ENCODE measurements at regions not wholly inside any gene's neighbourhood (a gene's known extent, or its start where the extent isn't known, plus 50 kb on each side); places are given as distances from the start of the nearest gene placed in this dataset.
"Not testable (repeated sequence)": the region's sequence is repeated elsewhere in the genome, so short reads cannot be mapped to it uniquely, and the experiment has no call there.

DNA sequence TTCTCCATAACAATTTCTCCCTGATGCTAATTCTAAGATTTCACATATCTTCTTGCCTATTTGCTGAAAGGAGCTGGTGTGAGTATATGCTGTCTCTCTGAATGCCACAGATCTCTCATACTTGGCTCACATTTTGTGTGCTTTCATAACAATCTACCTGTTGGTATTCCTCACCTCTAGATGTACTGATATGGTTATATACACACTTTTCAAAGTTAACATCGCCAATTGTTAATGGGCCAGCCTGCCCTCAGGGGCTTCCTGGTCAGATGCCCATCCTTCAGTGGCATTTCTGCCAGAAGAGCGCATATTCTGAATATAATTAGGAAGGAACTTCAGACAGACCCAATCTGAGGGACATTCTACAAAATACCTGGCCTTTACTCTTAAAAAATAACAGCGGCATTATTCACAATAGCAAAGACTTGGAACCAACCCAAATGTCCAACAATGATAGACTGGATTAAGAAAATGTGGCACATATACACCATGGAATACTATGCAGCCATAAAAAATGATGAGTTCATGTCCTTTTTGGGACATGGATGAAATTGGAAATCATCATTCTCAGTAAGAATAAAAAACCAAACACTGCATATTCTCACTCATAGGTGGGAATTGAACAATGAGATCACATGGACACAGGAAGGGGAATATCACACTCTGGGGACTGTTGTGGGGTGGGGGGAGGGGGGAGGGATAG is 123.9 kb upstream of the FAT1 start:
- not testable (repeated sequence) for H3K27me3 ChIP-seq (ENCODE audit: control insufficient read depth, insufficient read depth, low read length); H3K4me1 ChIP-seq (ENCODE audit: control insufficient read depth, insufficient read depth, low read length); DNase-seq (ENCODE audit: low read depth, low spot score); H3K36me3 ChIP-seq (ENCODE audit: control insufficient read depth, insufficient read depth, low read length); H3K27ac ChIP-seq (ENCODE audit: low read length); H3K9me3 ChIP-seq (ENCODE audit: control insufficient read depth, insufficient read depth, low read length); H3K4me3 ChIP-seq (ENCODE audit: low read length)
- WGBS (ENCODE audit: insufficient coverage, insufficient read length): no CpG with 5 or more reads among the region's 3 CpGs

DNA sequence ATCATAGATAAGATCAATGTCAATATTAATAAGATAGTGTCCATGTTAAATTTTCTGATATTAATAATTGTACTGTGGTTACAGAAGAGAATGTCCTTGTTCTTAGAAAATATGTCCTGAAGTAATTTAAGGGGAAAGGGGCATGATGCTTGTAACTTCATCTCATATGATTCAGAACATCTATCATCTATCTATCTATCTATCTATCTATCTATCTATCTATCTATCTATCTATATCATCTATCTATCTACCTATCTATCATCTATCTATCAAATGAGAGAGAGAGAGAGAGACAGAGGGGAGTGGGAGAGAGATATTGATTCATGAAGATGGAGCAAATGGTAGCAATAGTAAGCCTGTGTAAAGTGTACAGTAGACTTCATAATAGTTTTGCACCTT is 124.8 kb upstream of the FAT1 start:
- Histone ChIP-seq H3K36me3 (ENCODE audit: control insufficient read depth, insufficient read depth, low read length) (no peaks in the 10 kb centered on the region), H3K27me3 (ENCODE audit: control insufficient read depth, insufficient read depth, low read length) (no peaks in the 10 kb centered on the region), H3K27ac (ENCODE audit: low read length) (no peak overlapping the region), H3K4me1 (ENCODE audit: control insufficient read depth, insufficient read depth, low read length) (no peaks in the 10 kb centered on the region), H3K9me3 (ENCODE audit: control insufficient read depth, insufficient read depth, low read length) (no peaks in the 10 kb centered on the region), H3K4me3 (ENCODE audit: low read length) (no peak overlapping the region)
- DNase-seq (ENCODE audit: low read depth, low spot score): no peak

DNA sequence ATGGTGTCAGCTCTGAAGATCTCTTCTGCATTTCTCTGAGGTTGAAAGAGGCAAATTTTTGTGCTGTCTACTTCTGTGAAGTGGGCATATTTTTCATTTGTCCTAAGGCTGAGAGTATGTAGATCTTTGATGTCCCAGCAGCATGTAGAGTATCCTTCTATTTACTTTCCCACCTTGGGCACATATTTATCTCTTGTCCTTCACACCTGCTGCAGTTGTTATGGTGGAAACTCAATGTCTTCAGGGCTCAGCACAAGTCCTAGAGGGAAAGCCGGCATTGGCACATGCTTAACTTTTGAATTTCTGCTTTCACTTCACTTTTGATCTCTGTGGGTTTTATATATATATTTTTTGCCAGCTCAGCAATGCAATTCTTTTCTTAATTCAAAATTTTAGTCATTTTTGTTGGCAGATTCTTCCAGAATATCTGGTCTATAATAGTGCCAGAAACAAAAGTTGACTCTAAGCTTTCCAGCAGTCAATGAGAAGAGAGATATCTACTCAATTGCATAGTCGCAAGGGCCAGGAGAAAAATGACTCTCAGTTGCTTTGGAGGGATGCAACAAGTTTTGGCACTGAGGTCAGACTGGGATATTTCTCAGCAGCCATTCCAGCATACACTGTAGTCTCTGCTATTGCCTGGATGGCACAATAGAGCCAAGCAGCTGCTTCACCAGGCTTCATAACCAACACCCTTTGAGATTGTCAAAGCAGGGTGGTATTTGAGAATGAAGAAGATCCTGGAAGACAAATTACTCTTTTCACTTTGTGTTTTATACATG is 127.8 kb upstream of the FAT1 start:
- H3K36me3 ChIP-seq (ENCODE audit: control insufficient read depth, insufficient read depth, low read length): no peaks in the 10 kb centered on the region
- no peaks in the 10 kb centered on the region for H3K9me3 ChIP-seq (ENCODE audit: control insufficient read depth, insufficient read depth, low read length)
- H3K4me1 ChIP-seq (ENCODE audit: control insufficient read depth, insufficient read depth, low read length): no peaks in the 10 kb centered on the region
- no peak for DNase-seq (ENCODE audit: low read depth, low spot score)
- no peak overlapping the region for H3K27ac ChIP-seq (ENCODE audit: low read length)
- no peak overlapping the region for H3K4me3 ChIP-seq (ENCODE audit: low read length)
- H3K27me3 ChIP-seq (ENCODE audit: control insufficient read depth, insufficient read depth, low read length): no peaks in the 10 kb centered on the region
- WGBS (ENCODE audit: insufficient coverage, insufficient read length): no CpG with 5 or more reads among the region's 2 CpGs

DNA sequence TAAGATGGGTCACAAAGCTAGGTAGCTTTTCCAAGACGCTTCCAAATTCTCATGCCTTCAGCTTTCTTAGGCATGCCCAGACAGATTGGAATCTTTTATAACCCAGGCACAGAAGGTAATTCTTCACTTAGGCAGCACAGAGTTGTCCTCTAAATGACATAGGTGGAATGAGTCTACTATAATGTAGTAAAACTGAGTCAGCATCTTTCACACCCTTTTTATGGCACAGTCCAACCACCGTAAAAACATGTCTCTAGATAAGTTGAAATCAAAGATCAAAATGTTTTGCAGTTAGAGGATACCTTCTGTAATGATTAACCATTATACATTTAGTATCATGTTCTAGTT is 128.4 kb upstream of the FAT1 start:
- Histone ChIP-seq H3K36me3 (ENCODE audit: control insufficient read depth, insufficient read depth, low read length) (no peaks in the 10 kb centered on the region), H3K27ac (ENCODE audit: low read length) (no peak overlapping the region), H3K9me3 (ENCODE audit: control insufficient read depth, insufficient read depth, low read length) (no peaks in the 10 kb centered on the region), H3K4me3 (ENCODE audit: low read length) (no peak overlapping the region), H3K4me1 (ENCODE audit: control insufficient read depth, insufficient read depth, low read length) (no peaks in the 10 kb centered on the region), H3K27me3 (ENCODE audit: control insufficient read depth, insufficient read depth, low read length) (no peaks in the 10 kb centered on the region)
- no peak for DNase-seq (ENCODE audit: low read depth, low spot score)
- WGBS (ENCODE audit: insufficient coverage, insufficient read length): no CpG with 5 or more reads among the region's 2 CpGs

DNA sequence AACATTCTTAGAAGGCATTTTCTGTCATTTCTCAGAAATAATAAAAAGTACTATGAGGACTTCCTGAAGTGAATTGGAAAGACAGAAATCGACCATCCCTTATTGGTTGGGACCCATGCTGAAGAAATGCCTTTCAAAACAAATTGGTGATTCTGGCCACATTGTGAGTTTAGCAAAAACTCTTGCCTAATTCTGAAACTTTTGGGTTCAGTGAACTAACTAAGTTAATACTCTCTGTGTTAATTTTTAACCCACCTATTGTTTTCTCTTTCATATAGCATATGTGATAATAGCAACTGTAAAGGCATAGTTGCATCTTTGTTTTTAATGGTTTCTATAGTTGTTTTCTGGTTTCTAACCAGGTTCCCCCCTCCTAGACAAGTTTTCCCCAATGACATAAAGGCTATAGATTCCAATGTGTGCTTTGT is 129.3 kb upstream of the FAT1 start:
- Histone ChIP-seq H3K4me3 (ENCODE audit: low read length) (no peak overlapping the region), H3K27me3 (ENCODE audit: control insufficient read depth, insufficient read depth, low read length) (no peaks in the 10 kb centered on the region), H3K9me3 (ENCODE audit: control insufficient read depth, insufficient read depth, low read length) (no peaks in the 10 kb centered on the region), H3K36me3 (ENCODE audit: control insufficient read depth, insufficient read depth, low read length) (no peaks in the 10 kb centered on the region), H3K4me1 (ENCODE audit: control insufficient read depth, insufficient read depth, low read length) (no peaks in the 10 kb centered on the region), H3K27ac (ENCODE audit: low read length) (no peak overlapping the region)
- no peak for DNase-seq (ENCODE audit: low read depth, low spot score)
- WGBS (ENCODE audit: insufficient coverage, insufficient read length): no CpG with 5 or more reads among the region's 1 CpG

DNA sequence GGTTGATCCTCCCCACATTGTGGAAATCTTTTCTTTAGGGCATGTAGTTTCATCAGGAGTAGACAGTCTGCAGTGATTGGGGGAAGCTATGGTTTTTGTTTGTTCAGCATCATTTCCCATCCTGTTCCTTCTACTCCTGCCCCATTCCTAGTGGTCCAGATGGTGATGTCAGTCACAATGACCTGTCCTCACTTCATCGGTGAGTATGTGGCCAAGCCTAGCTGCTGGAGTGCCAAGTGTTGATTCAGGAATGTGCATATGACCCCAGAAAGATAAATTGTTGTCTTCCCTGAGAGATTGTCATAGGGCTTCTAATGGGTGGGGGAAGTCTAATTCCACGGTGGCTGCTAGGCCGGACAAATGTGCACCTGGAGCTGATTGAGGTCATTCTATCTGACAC is 130.6 kb upstream of the FAT1 start:
- Histone ChIP-seq H3K4me1 (ENCODE audit: control insufficient read depth, insufficient read depth, low read length) (no peaks in the 10 kb centered on the region), H3K36me3 (ENCODE audit: control insufficient read depth, insufficient read depth, low read length) (no peaks in the 10 kb centered on the region), H3K27me3 (ENCODE audit: control insufficient read depth, insufficient read depth, low read length) (no peaks in the 10 kb centered on the region), H3K4me3 (ENCODE audit: low read length) (no peak overlapping the region), H3K27ac (ENCODE audit: low read length) (no peak overlapping the region), H3K9me3 (ENCODE audit: control insufficient read depth, insufficient read depth, low read length) (no peaks in the 10 kb centered on the region)
- no peak for DNase-seq (ENCODE audit: low read depth, low spot score)
- no CpG with 5 or more reads among the region's 3 CpGs for WGBS (ENCODE audit: insufficient coverage, insufficient read length)

DNA sequence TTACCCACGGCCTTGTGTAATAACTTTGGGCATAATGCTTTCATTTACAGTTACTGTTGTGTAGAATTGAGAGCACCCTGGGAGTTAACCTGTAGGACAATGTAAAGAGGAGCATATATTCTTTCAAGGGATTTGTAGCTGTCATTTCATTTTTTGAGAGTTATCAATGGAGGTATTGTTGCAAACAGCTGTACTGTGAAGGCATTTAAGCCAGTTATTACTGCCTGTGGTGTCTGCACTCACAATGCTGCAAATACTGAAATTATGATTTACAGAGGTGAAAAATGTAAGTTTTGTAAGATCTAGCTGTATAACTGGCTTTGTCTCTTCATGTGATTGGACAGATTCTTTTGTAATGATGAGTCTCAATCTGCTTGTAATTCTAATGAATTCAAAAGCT is 131.5 kb upstream of the FAT1 start:
- no peak overlapping the region for H3K4me3 ChIP-seq (ENCODE audit: low read length)
- no peak overlapping the region for H3K27ac ChIP-seq (ENCODE audit: low read length)
- H3K27me3 ChIP-seq (ENCODE audit: control insufficient read depth, insufficient read depth, low read length): no peaks in the 10 kb centered on the region
- no peaks in the 10 kb centered on the region for H3K9me3 ChIP-seq (ENCODE audit: control insufficient read depth, insufficient read depth, low read length)
- H3K36me3 ChIP-seq (ENCODE audit: control insufficient read depth, insufficient read depth, low read length): no peaks in the 10 kb centered on the region
- H3K4me1 ChIP-seq (ENCODE audit: control insufficient read depth, insufficient read depth, low read length): no peaks in the 10 kb centered on the region
- no peak for DNase-seq (ENCODE audit: low read depth, low spot score)
- no CpG with 5 or more reads among the region's 1 CpG for WGBS (ENCODE audit: insufficient coverage, insufficient read length)

DNA sequence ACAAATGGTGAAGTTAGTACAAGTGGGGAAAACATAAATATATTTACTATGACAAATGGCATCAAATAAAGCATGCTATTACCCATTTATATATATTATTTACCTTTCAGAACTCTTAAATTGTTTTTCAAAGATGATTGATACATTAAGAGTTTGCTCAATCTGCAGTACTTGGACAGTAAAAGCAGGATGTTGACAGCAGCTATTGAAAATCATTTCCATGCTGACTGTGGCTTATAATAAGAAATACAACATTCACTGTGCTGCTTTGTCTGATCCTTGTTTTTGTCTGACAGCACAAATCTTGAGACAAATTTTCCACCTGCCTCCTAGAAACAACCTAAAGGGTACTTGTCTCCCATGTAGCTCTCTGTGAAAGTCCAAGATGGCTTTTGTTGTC is 134.1 kb upstream of the FAT1 start:
- Histone ChIP-seq H3K4me3 (ENCODE audit: low read length) (no peak overlapping the region), H3K36me3 (ENCODE audit: control insufficient read depth, insufficient read depth, low read length) (no peaks in the 10 kb centered on the region), H3K27ac (ENCODE audit: low read length) (no peak overlapping the region), H3K4me1 (ENCODE audit: control insufficient read depth, insufficient read depth, low read length) (no peaks in the 10 kb centered on the region), H3K27me3 (ENCODE audit: control insufficient read depth, insufficient read depth, low read length) (no peaks in the 10 kb centered on the region), H3K9me3 (ENCODE audit: control insufficient read depth, insufficient read depth, low read length) (no peaks in the 10 kb centered on the region)
- no peak for DNase-seq (ENCODE audit: low read depth, low spot score)

DNA sequence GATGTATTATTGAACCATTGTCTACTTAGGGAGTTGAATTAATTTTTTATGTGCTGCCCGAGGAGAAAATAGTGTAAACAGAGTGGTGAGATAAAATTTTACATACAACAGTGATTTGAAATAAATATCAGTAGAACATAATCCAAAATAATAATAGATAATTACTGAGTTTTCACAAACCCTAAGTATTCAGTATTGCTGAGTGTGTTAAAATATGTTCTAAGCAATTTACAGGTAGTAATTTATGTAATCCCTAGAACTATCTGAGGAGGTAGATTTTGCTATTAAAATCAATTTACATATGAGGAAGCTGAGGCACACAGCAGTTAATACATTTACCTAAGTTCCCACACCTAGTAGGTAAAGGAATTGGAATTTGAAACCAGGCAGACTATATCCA is 134.7 kb upstream of the FAT1 start:
- Histone ChIP-seq H3K4me3 (ENCODE audit: low read length) (no peak overlapping the region), H3K9me3 (ENCODE audit: control insufficient read depth, insufficient read depth, low read length) (no peaks in the 10 kb centered on the region), H3K27ac (ENCODE audit: low read length) (no peak overlapping the region), H3K27me3 (ENCODE audit: control insufficient read depth, insufficient read depth, low read length) (no peaks in the 10 kb centered on the region), H3K36me3 (ENCODE audit: control insufficient read depth, insufficient read depth, low read length) (no peaks in the 10 kb centered on the region), H3K4me1 (ENCODE audit: control insufficient read depth, insufficient read depth, low read length) (no peaks in the 10 kb centered on the region)
- DNase-seq (ENCODE audit: low read depth, low spot score): no peak
- WGBS (ENCODE audit: insufficient coverage, insufficient read length): no CpG with 5 or more reads among the region's 1 CpG

DNA sequence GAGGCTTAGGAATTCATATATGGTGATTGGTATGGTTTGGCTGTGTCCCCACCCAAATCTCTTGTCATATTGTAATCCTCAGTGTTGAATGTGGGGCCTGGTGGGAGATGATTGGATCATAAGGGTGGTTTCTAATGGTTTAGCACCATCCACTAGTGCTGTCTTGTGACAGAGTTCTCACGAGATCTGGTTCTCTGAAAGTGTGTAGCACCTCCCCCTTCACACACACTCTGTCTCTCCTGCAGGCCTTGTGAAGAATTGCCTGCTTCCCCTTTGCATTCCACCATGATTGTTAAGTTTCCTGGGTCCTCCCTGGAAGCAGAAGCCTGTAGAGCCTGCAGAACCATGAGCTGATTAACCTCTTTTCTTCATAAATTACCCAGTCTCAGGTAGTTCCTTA is 135.8 kb upstream of the FAT1 start:
- H3K4me3 ChIP-seq (ENCODE audit: low read length): no peak overlapping the region
- H3K4me1 ChIP-seq (ENCODE audit: control insufficient read depth, insufficient read depth, low read length): no peaks in the 10 kb centered on the region
- no peak overlapping the region for H3K27ac ChIP-seq (ENCODE audit: low read length)
- H3K36me3 ChIP-seq (ENCODE audit: control insufficient read depth, insufficient read depth, low read length): no peaks in the 10 kb centered on the region
- no peaks in the 10 kb centered on the region for H3K27me3 ChIP-seq (ENCODE audit: control insufficient read depth, insufficient read depth, low read length)
- DNase-seq (ENCODE audit: low read depth, low spot score): no peak
- WGBS (ENCODE audit: insufficient coverage, insufficient read length): no CpG with 5 or more reads among the region's 1 CpG
- no peaks in the 10 kb centered on the region for H3K9me3 ChIP-seq (ENCODE audit: control insufficient read depth, insufficient read depth, low read length)

DNA sequence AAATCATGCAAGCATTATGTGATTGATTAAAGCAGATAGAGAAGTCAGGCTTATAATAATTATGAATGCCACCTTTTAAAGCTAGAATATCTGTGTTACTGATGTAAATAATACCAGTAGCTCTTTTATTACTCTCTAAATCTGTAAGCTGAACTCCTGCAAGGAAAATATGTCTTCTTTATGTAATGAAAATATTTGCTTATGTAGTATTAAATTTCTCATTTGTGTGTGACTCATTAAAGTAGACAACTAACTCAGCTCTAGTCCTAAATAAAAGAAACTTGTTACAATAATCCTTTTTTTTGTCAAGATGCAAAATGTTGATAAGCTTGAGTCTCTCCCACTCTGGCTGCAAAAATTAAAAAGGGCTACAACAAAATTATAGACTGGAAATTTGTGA is 137.7 kb upstream of the FAT1 start:
- no peak overlapping the region for H3K4me3 ChIP-seq (ENCODE audit: low read length)
- H3K36me3 ChIP-seq (ENCODE audit: control insufficient read depth, insufficient read depth, low read length): no peaks in the 10 kb centered on the region
- DNase-seq (ENCODE audit: low read depth, low spot score): no peak
- H3K9me3 ChIP-seq (ENCODE audit: control insufficient read depth, insufficient read depth, low read length): no peaks in the 10 kb centered on the region
- H3K4me1 ChIP-seq (ENCODE audit: control insufficient read depth, insufficient read depth, low read length): no peaks in the 10 kb centered on the region
- no peak overlapping the region for H3K27ac ChIP-seq (ENCODE audit: low read length)
- no peaks in the 10 kb centered on the region for H3K27me3 ChIP-seq (ENCODE audit: control insufficient read depth, insufficient read depth, low read length)

All from iPS DF 6.9 (cell line).